GM13976 (cell line): ENCODE measurements at regions not wholly inside any gene's neighbourhood (a gene's known extent, or its start where the extent isn't known, plus 50 kb on each side); places are given as distances from the start of the nearest gene placed in this dataset.
"Not testable (repeated sequence)": the region's sequence is repeated elsewhere in the genome, so short reads cannot be mapped to it uniquely, and the experiment has no call there.

Experiments
- DNase-seq: peaks from one replicate; pipeline ENCODE4 v3.0.0; 2012; ENCODE audit warnings: low spot score
- in situ Hi-C: fragments of 300-500 bp; cut with MboI; formaldehyde crosslinking; loops from one replicate; pipeline ENCODE4 v1.12.0; 2022; ENCODE audit warnings: low sequenced_read_pairs, mixed read lengths, inconsistent platforms; ENCODE audit not compliant: unreplicated experiment
- TF ChIP-seq, protein P1 (sequence below): IDR thresholded peaks from 2 replicates; pipeline ENCODE4 v1.5.1; 2012; ENCODE audit warnings: borderline replicate concordance, mild to moderate bottlenecking; ENCODE audit not compliant: insufficient read depth; ENCODE audit errors: extremely low read depth, missing control alignments, control extremely low read depth

GRCh38 chr7:9028012-9028411, 594.6 kb downstream of the NXPH1 start:
- TF ChIP-seq, protein P1, sequence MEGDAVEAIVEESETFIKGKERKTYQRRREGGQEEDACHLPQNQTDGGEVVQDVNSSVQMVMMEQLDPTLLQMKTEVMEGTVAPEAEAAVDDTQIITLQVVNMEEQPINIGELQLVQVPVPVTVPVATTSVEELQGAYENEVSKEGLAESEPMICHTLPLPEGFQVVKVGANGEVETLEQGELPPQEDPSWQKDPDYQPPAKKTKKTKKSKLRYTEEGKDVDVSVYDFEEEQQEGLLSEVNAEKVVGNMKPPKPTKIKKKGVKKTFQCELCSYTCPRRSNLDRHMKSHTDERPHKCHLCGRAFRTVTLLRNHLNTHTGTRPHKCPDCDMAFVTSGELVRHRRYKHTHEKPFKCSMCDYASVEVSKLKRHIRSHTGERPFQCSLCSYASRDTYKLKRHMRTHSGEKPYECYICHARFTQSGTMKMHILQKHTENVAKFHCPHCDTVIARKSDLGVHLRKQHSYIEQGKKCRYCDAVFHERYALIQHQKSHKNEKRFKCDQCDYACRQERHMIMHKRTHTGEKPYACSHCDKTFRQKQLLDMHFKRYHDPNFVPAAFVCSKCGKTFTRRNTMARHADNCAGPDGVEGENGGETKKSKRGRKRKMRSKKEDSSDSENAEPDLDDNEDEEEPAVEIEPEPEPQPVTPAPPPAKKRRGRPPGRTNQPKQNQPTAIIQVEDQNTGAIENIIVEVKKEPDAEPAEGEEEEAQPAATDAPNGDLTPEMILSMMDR: no peak
- in situ Hi-C loops: no loop called here
- DNase-seq: no peak

- no peak for DNase-seq
- in situ Hi-C loops: no loop called here
- TF ChIP-seq, protein P1: no peak
Observed at GRCh38 chr7:9029681-9030530, 596.5 kb downstream of the NXPH1 start.

- TF ChIP-seq, protein P1: no peak
- no peak for DNase-seq
- in situ Hi-C loops: no loop called here
Observed at GRCh38 chr7:9030976-9031375, 597.6 kb downstream of the NXPH1 start.

GRCh38 chr7:9031386-9031785, 598.0 kb downstream of the NXPH1 start:
- DNase-seq: no peak
- in situ Hi-C loops: no loop called here
- TF ChIP-seq, protein P1: no peak

GRCh38 chr7:9036080-9036479, 602.7 kb downstream of the NXPH1 start:
- in situ Hi-C loops: no loop called here
- TF ChIP-seq, protein P1: no peak
- DNase-seq: no peak

- TF ChIP-seq, protein P1: no peak
- no peak for DNase-seq
- in situ Hi-C loops: no loop called here
Observed at GRCh38 chr7:9071160-9071762, 637.9 kb downstream of the NXPH1 start.

GRCh38 chr7:9075774-9076173, 642.4 kb downstream of the NXPH1 start:
- in situ Hi-C loops, DNase-seq: not testable (repeated sequence)
